ENCODE measurements at regions not wholly inside any gene's neighbourhood (a gene's known extent, or its start where the extent isn't known, plus 50 kb on each side); places are given as distances from the start of the nearest gene placed in this dataset.

DNA sequence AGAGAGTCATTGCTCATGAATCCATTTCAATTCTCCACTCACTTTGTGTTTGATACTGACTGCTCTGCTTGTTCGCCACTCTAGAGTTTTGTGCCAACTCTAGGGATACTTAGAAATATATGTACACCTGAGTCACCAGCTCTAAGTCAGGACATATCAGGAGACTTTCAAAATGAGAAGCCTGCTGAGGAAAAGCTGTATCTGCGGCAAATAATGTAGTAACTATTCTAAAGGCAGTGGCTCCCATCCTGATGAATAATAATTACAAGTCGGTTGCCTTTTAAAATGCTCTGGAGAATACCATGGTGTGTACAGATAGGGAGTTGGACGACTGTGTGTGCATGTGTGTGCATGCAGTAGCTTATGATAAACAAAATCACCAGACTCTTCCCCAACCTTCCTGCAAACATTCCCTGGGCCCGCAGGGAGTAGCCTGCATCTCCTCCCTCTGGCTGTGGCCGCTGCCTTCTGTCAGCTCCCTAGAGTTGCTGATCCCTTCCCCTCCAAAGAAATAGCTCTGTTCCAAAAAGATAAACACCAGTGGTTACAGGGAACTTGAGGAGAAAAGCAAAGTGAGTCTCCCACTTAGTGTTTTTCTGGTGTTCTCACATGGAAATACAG is 346.3 kb upstream of the UMPS start:
- Histone ChIP-seq H3K27ac (ENCODE audit: low read depth, low read length) (no peak overlapping the region), H3K27me3 (ENCODE audit: insufficient read depth, low read length) (peaks cover 51% of the 10 kb centered on the region), H3K36me3 (ENCODE audit: insufficient read depth, low read length) (no peaks in the 10 kb centered on the region), H3K4me2 (ENCODE audit: insufficient read depth, low read length) (no peak overlapping the region), H2AFZ (ENCODE audit: low read length) (no peak overlapping the region), H3K79me2 (ENCODE audit: insufficient read depth, low read length) (no peaks in the 10 kb centered on the region), H3K9me3 (ENCODE audit: low read depth, low read length) (no peaks in the 10 kb centered on the region), H3K4me3 (ENCODE audit: insufficient read depth, low read length) (no peak overlapping the region), H4K20me1 (ENCODE audit: insufficient read depth, low read length) (no peaks in the 10 kb centered on the region), H3K4me1 (ENCODE audit: insufficient read depth, low read length) (peaks cover 2% of the 10 kb centered on the region)
- TF ChIP-seq, protein P1, sequence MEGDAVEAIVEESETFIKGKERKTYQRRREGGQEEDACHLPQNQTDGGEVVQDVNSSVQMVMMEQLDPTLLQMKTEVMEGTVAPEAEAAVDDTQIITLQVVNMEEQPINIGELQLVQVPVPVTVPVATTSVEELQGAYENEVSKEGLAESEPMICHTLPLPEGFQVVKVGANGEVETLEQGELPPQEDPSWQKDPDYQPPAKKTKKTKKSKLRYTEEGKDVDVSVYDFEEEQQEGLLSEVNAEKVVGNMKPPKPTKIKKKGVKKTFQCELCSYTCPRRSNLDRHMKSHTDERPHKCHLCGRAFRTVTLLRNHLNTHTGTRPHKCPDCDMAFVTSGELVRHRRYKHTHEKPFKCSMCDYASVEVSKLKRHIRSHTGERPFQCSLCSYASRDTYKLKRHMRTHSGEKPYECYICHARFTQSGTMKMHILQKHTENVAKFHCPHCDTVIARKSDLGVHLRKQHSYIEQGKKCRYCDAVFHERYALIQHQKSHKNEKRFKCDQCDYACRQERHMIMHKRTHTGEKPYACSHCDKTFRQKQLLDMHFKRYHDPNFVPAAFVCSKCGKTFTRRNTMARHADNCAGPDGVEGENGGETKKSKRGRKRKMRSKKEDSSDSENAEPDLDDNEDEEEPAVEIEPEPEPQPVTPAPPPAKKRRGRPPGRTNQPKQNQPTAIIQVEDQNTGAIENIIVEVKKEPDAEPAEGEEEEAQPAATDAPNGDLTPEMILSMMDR (IDR thresholded peaks at IDR 0.05; ENCODE audit: extremely low read depth, low read depth, low read length) = no peak
- no peak for DNase-seq (ENCODE audit: insufficient read length, low spot score, missing footprints)

DNA sequence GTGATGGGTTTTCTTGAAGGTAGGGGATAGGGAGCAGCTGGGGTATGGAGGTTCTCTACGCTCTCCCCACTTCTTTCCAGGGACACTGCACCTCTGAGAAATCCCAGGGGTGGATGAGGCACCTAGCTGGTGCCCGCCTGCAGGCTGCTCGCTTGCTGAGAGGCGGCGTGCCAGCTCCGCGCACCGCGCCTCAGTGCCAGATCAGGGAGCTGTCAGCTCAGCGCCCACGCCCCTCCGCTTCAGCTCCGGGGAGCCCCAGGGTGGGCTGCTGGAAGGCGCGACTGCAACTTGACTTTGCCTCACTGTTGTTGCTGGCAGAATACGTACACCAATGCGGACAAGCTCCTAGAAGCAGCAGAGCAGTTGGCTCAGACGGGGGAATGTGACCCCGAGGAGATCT is 345.7 kb upstream of the UMPS start:
- no peaks in the 10 kb centered on the region for H4K20me1 ChIP-seq (ENCODE audit: insufficient read depth, low read length)
- H3K4me1 ChIP-seq (ENCODE audit: insufficient read depth, low read length) = peaks cover 2% of the 10 kb centered on the region
- no peak overlapping the region for H2AFZ ChIP-seq (ENCODE audit: low read length)
- H3K27ac ChIP-seq (ENCODE audit: low read depth, low read length) = no peak overlapping the region
- TF ChIP-seq, protein P1 (IDR thresholded peaks at IDR 0.05; ENCODE audit: extremely low read depth, low read depth, low read length) = no peak
- no peak for DNase-seq (ENCODE audit: insufficient read length, low spot score, missing footprints)
- no peak overlapping the region for H3K4me3 ChIP-seq (ENCODE audit: insufficient read depth, low read length)
- peaks cover 53% of the 10 kb centered on the region for H3K27me3 ChIP-seq (ENCODE audit: insufficient read depth, low read length)
- H3K9me3 ChIP-seq (ENCODE audit: low read depth, low read length) = no peaks in the 10 kb centered on the region
- H3K4me2 ChIP-seq (ENCODE audit: insufficient read depth, low read length) = no peak overlapping the region
- no peaks in the 10 kb centered on the region for H3K79me2 ChIP-seq (ENCODE audit: insufficient read depth, low read length)
- H3K36me3 ChIP-seq (ENCODE audit: insufficient read depth, low read length) = no peaks in the 10 kb centered on the region

DNA sequence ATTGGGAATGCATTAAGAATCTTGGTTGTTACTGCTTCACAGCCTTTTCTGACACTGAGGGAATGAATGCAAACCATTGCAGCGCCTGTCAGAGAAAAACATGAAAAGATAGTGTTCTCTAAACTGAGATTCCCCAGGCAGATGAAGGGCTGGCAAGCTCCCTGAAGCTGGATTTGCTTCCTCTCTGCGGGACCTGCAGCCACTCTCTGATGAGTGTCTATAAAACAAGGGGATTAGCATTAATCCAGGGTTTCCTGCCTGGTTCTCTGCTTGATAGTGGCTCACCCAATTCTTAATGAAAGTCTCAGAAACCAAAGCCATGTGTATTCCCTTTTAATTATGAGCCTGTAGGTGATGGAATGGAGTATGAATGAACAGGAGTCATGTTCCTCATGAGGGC is 344.3 kb upstream of the UMPS start:
- no peak overlapping the region for H3K4me2 ChIP-seq (ENCODE audit: insufficient read depth, low read length)

DNA sequence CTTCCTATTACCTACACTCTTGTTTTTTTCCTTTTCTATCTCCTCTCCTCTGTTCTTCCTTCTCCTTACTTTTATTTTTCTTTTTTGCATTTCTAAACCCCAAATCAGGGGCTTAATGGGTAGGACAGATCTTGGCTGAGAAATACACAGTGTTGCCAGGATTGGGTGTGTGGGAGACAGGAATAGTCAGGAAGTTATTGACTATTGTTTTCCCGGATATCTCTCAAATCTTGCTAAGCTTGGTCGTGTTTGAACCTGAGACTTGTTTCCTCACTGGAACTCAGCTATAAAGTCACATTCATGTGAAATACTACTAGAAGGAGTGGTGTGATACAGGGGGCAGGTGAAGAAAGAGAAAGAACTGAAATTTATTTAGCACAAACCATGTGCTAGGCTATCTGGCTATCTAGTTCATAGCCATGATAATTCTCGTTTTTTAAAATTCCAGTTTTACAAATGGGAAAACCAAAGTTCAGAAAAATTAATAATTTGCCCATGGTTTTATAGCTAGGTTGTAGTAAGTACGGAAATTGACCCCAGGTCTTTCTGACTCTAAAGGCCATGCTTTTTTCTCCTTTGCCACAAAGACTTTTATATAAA is 343.2 kb upstream of the UMPS start:
- H4K20me1 ChIP-seq (ENCODE audit: insufficient read depth, low read length) = no peaks in the 10 kb centered on the region
- H3K4me3 ChIP-seq (ENCODE audit: insufficient read depth, low read length) = no peak overlapping the region
- H3K4me1 ChIP-seq (ENCODE audit: insufficient read depth, low read length) = peaks cover 2% of the 10 kb centered on the region
- DNase-seq (ENCODE audit: insufficient read length, low spot score, missing footprints) = no peak
- H3K9me3 ChIP-seq (ENCODE audit: low read depth, low read length) = no peaks in the 10 kb centered on the region
- no peak overlapping the region for H3K4me2 ChIP-seq (ENCODE audit: insufficient read depth, low read length)
- H3K79me2 ChIP-seq (ENCODE audit: insufficient read depth, low read length) = no peaks in the 10 kb centered on the region
- H3K36me3 ChIP-seq (ENCODE audit: insufficient read depth, low read length) = no peaks in the 10 kb centered on the region
- H2AFZ ChIP-seq (ENCODE audit: low read length) = no peak overlapping the region
- H3K27me3 ChIP-seq (ENCODE audit: insufficient read depth, low read length) = peaks cover 53% of the 10 kb centered on the region
- TF ChIP-seq, protein P1 (IDR thresholded peaks at IDR 0.05; ENCODE audit: extremely low read depth, low read depth, low read length) = no peak
- H3K27ac ChIP-seq (ENCODE audit: low read depth, low read length) = no peak overlapping the region

More for the DNA sequence above, 344.3 kb upstream of the UMPS start:
- Histone ChIP-seq H3K36me3 (ENCODE audit: insufficient read depth, low read length) (no peaks in the 10 kb centered on the region), H2AFZ (ENCODE audit: low read length) (no peak overlapping the region), H3K79me2 (ENCODE audit: insufficient read depth, low read length) (no peaks in the 10 kb centered on the region), H3K27ac (ENCODE audit: low read depth, low read length) (no peak overlapping the region), H3K4me3 (ENCODE audit: insufficient read depth, low read length) (no peak overlapping the region), H4K20me1 (ENCODE audit: insufficient read depth, low read length) (no peaks in the 10 kb centered on the region), H3K4me1 (ENCODE audit: insufficient read depth, low read length) (peaks cover 2% of the 10 kb centered on the region), H3K27me3 (ENCODE audit: insufficient read depth, low read length) (peaks cover 53% of the 10 kb centered on the region), H3K9me3 (ENCODE audit: low read depth, low read length) (no peaks in the 10 kb centered on the region)
- TF ChIP-seq, protein P1 (IDR thresholded peaks at IDR 0.05; ENCODE audit: extremely low read depth, low read depth, low read length) = no peak
- DNase-seq (ENCODE audit: insufficient read length, low spot score, missing footprints) = no peak
